ENCODE measurements at regions not wholly inside any gene's neighbourhood (a gene's known extent, or its start where the extent isn't known, plus 50 kb on each side); places are given as distances from the start of the nearest gene placed in this dataset.
"Not testable (repeated sequence)": the region's sequence is repeated elsewhere in the genome, so short reads cannot be mapped to it uniquely, and the experiment has no call there.

- no peak overlapping the region for H3K4me3 ChIP-seq (ENCODE audit: low read depth, low read length)
- no peak for TF ChIP-seq CTCF (IDR thresholded peaks at IDR 0.05; ENCODE audit: insufficient read depth, low read length, missing control alignments)
- DNase-seq (ENCODE audit: low read depth, low spot score): no peak
- POLR2A ChIA-PET: no interaction called here
- CTCF ChIA-PET: no interaction called here
Observed at GRCh38 chr9:82418334-82418733, 429.8 kb downstream of the SPATA31D1 start.

GRCh38 chr9:82419696-82420486, 431.3 kb downstream of the SPATA31D1 start:
- H3K4me3 ChIP-seq (ENCODE audit: low read depth, low read length): no peak overlapping the region
- no peak for DNase-seq (ENCODE audit: low read depth, low spot score)
- CTCF ChIA-PET: no interaction called here
- POLR2A ChIA-PET: no interaction called here
- no peak for TF ChIP-seq CTCF (IDR thresholded peaks at IDR 0.05; ENCODE audit: insufficient read depth, low read length, missing control alignments)

- H3K4me3 ChIP-seq (ENCODE audit: low read depth, low read length): no peak overlapping the region
- CTCF ChIA-PET: no interaction called here
- TF ChIP-seq CTCF (IDR thresholded peaks at IDR 0.05; ENCODE audit: insufficient read depth, low read length, missing control alignments): no peak
- no peak for DNase-seq (ENCODE audit: low read depth, low spot score)
- POLR2A ChIA-PET: no interaction called here
Observed at GRCh38 chr9:82421498-82421897, 432.9 kb downstream of the SPATA31D1 start.

GRCh38 chr9:82423700-82424099, 435.1 kb downstream of the SPATA31D1 start:
- POLR2A ChIA-PET: no interaction called here

GRCh38 chr9:82424599-82425120, 436.1 kb downstream of the SPATA31D1 start:
- ChIA-PET CTCF (no interaction called here), POLR2A (no interaction called here)
- no peak for TF ChIP-seq CTCF (IDR thresholded peaks at IDR 0.05; ENCODE audit: insufficient read depth, low read length, missing control alignments)
- no peak for DNase-seq (ENCODE audit: low read depth, low spot score)
- no peak overlapping the region for H3K4me3 ChIP-seq (ENCODE audit: low read depth, low read length)

More at GRCh38 chr9:82423700-82424099, 435.1 kb downstream of the SPATA31D1 start:
- CTCF ChIA-PET: no interaction called here
- H3K4me3 ChIP-seq (ENCODE audit: low read depth, low read length): no peak overlapping the region
- DNase-seq (ENCODE audit: low read depth, low spot score): no peak
- no peak for TF ChIP-seq CTCF (IDR thresholded peaks at IDR 0.05; ENCODE audit: insufficient read depth, low read length, missing control alignments)

GRCh38 chr9:82431121-82431520, 442.5 kb downstream of the SPATA31D1 start:
- ChIA-PET CTCF (no interaction called here), POLR2A (no interaction called here)
- DNase-seq (ENCODE audit: low read depth, low spot score): no peak
- H3K4me3 ChIP-seq (ENCODE audit: low read depth, low read length): no peak overlapping the region
- TF ChIP-seq CTCF (IDR thresholded peaks at IDR 0.05; ENCODE audit: insufficient read depth, low read length, missing control alignments): no peak

GRCh38 chr9:82433290-82433931, 444.8 kb downstream of the SPATA31D1 start:
- POLR2A ChIA-PET; DNase-seq (ENCODE audit: low read depth, low spot score); H3K4me3 ChIP-seq (ENCODE audit: low read depth, low read length); CTCF ChIA-PET: not testable (repeated sequence)
